Type B pancreatic cell (in vitro differentiated cells): ENCODE measurements at regions not wholly inside any gene's neighbourhood (a gene's known extent, or its start where the extent isn't known, plus 50 kb on each side); places are given as distances from the start of the nearest gene placed in this dataset.

Experiments used
- DNase-seq: peaks from one replicate; pipeline ENCODE4 v3.0.0; 2021; ENCODE audit warnings: mixed read lengths; ENCODE audit not compliant: unreplicated experiment; ENCODE audit errors: extremely low spot score
- H3K27ac Mint-ChIP-seq: 2 replicates; pipeline ENCODE4 v1.8.0; 2021; ENCODE audit warnings: mild to moderate bottlenecking, mixed read lengths
- H3K27me3 Mint-ChIP-seq: 2 replicates; pipeline ENCODE4 v1.8.0; 2021; ENCODE audit warnings: mixed read lengths
- H3K36me3 Mint-ChIP-seq: 2 replicates; pipeline ENCODE4 v1.8.0; 2021; ENCODE audit warnings: mixed read lengths
- H3K4me1 Mint-ChIP-seq: one replicate; pipeline ENCODE4 v1.8.0; 2021; ENCODE audit warnings: mixed read lengths; ENCODE audit not compliant: unreplicated experiment
- H3K4me3 Mint-ChIP-seq: 2 replicates; pipeline ENCODE4 v1.8.0; 2021; ENCODE audit warnings: mild to moderate bottlenecking, mixed read lengths
- H3K9me3 Mint-ChIP-seq: 2 replicates; pipeline ENCODE4 v1.8.0; 2021; ENCODE audit warnings: mixed read lengths
- CTCF ChIP-seq: fragments of 200-600 bp; sonication (generic); conservative IDR thresholded peaks from 2 replicates; pipeline ENCODE4 v1.5.0; 2021; ENCODE audit warnings: antibody characterized with exemption, mild to moderate bottlenecking

DNA sequence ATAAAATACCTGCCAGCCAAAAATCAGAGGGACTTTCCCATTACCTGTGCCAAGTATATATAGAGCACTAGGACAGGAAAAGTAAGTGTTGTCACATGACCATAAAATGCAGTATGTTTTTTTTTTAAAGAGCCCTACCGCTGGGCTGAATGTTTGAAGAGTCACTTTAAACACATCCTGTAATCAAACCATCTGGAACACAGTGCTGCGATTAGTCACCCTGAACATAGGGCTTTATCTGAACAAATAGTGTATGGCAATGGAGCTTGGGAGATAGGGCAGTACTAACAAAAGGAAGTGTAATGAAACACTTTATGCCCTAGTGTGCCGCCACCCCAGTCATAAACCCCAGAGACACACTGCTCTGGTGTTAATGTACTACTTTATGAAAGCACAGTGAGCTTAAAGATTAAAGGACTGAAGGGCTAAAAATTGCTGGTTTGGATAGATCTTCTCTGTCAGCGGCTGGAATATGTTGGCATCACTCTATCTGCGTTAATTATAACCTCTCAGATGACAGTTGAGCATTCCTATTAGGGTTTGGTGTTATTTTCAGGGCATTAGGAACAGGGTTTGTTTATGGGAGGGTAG, 90.4 kb downstream of the ZNF608 start:
- Mint-ChIP-seq H3K27me3 (no peaks in the 10 kb centered on the region), H3K27ac (no peak overlapping the region), H3K4me3 (no peak overlapping the region), H3K4me1 (peaks cover 34% of the 10 kb centered on the region), H3K9me3 (no peaks in the 10 kb centered on the region), H3K36me3 (no peaks in the 10 kb centered on the region)
- no peak for TF ChIP-seq CTCF
- DNase-seq = no peak

DNA sequence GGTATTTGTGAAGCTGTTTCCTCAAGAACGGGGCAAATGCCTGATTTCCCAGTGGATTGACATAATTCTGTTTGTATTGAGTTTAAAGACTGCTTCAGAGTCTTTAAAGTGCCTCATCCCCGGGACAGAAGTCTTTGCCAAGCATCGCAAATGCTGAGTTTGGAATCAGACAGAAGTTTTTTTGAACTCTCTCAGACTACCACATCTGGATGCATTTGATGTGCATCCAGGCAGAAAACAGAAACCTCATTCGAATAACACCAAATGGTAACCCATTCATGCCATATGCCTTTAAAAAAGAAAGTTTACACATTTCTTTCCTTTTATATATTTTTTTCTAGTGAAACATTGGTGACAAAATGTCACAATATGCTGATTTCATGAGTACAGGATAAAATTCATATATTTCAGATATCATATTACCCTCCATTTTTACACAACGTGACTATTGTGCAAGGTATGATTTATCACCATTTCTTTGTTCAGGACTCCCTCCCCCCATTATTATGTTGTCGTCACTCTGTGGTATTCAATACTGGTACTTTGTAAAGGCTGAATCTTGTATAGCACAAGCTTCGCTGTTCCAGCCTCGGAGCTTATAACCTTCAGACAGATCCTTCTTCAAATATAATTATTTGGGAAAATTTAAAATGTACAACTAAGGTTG, 91.1 kb downstream of the ZNF608 start:
- H3K4me1 Mint-ChIP-seq = peaks cover 34% of the 10 kb centered on the region
- H3K9me3 Mint-ChIP-seq = no peaks in the 10 kb centered on the region
- H3K4me3 Mint-ChIP-seq = no peak overlapping the region
- DNase-seq = no peak
- H3K27ac Mint-ChIP-seq = no peak overlapping the region
- H3K27me3 Mint-ChIP-seq = no peaks in the 10 kb centered on the region
- no peaks in the 10 kb centered on the region for H3K36me3 Mint-ChIP-seq
- no peak for TF ChIP-seq CTCF

GRCh38 chr5:124654418-124654817, 92.0 kb downstream of the ZNF608 start:
- Mint-ChIP-seq H3K4me3 (no peak overlapping the region), H3K9me3 (no peaks in the 10 kb centered on the region), H3K27me3 (no peaks in the 10 kb centered on the region), H3K36me3 (peaks cover 3% of the 10 kb centered on the region), H3K27ac (no peak overlapping the region), H3K4me1 (peaks cover 34% of the 10 kb centered on the region)
- no peak for TF ChIP-seq CTCF
- no peak for DNase-seq

DNA sequence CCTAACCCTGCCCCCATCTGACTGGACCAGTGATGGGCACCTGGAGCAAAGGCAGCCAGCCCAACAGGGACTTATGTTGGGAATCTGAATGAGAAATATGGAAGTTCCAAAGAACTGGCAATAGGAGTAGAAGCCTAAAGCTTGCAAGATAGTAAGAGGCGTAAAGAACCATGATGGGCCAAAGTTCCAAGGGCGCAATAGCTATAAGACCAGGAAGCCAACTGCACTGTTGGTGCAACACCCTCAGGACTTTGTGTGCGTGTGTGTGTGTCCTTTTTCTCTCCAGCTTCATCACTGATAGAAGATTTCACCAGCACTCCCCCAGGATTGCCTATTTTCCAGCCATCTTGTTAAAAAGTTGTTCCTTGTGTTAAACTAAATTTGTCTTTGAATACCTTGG, 92.8 kb downstream of the ZNF608 start:
- Mint-ChIP-seq H3K36me3 (peaks cover 7% of the 10 kb centered on the region), H3K27ac (no peak overlapping the region), H3K4me3 (peak overlapping the region; percentile 27), H3K9me3 (no peaks in the 10 kb centered on the region), H3K27me3 (no peaks in the 10 kb centered on the region), H3K4me1 (peaks cover 34% of the 10 kb centered on the region)
- TF ChIP-seq CTCF = no peak
- DNase-seq = no peak

DNA sequence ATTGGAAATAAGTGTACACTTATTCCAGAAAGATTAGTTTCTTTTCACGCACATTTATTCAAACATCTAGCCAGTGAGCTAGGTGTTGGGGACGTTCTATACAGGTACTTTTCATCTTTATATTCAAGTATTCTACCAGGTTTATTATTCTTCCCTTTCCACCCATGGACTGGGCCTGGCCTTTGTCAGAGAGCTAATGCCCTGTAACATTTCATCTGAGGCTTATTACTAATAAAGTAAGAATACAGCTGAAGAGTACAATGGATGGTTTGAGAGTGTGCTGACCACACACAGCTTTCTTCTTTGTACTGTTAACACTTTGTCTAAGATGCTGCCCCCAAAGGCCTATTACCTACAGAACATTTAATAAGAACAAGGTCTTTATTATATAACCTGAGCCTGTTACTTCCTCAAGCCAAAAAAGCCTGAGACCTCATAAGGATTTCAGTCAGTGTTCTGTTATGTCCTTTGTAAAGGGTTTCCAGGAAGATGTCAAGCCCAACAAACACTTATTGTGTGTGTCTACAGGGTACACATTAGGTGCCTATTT, 93.5 kb downstream of the ZNF608 start:
- peak overlapping the region; percentile 5 for H3K4me3 Mint-ChIP-seq
- H3K4me1 Mint-ChIP-seq = peaks cover 36% of the 10 kb centered on the region
- DNase-seq = no peak
- H3K9me3 Mint-ChIP-seq = no peaks in the 10 kb centered on the region
- no peaks in the 10 kb centered on the region for H3K27me3 Mint-ChIP-seq
- peaks cover 13% of the 10 kb centered on the region for H3K36me3 Mint-ChIP-seq
- no peak for TF ChIP-seq CTCF
- H3K27ac Mint-ChIP-seq = no peak overlapping the region
